ENCODE measurements at regions not wholly inside any gene's neighbourhood (a gene's known extent, or its start where the extent isn't known, plus 50 kb on each side); places are given as distances from the start of the nearest gene placed in this dataset.

DNA sequence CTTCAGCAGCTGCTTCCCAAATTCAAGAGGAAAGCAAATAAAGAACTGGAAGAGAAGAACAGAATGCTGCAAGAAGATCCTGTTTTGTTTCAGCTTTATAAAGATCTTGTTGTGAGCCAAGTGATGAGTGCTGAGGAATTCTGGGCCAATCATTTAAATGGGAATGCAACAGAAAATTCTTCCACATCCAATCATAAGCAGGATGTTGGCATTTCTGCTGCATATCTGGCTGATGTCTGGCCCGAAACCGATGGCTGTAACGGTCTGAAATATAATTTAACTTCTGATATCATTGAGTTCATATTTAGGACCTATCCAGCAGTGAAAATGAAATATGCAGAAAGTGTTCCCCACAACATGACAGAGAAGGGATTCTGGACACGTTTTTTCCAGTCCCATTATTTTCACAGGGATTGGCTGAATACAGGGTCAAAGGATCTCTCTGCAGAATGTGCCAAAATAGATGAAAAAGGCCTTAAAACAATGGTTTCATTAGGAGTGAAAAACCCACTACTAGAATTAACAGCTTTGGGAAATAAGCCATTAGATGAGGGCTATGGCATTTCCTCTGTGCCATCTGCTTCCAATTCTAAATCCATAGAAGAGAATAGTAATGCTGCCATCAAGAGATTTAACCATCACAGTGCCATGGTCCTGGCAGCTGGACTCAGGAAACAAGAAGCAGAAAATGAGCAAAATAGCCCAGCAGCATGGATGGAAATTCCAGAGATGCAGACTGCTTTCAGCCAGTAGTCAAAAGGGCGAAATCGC is 175.6 kb downstream of the MC4R start:
- intact Hi-C loops (cut with micrococcal nuclease; ENCODE audit: unreplicated experiment) (no loop called here), in situ Hi-C loops (cut with HindIII; ENCODE audit: extremely low pct_ligation_motif_present, low pct_unique_long_range_greater_than_20kb) (no loop called here)
- ChIA-PET CTCF (ENCODE audit: low intra/inter-chr PET ratio, low total read pairs) (no interaction called here), POLR2A (no interaction called here)
- Histone ChIP-seq H3K27ac (ENCODE audit: extremely low read length, insufficient read depth, low read length) (no peak overlapping the region), H3K79me2 (ENCODE audit: insufficient read depth, low read length) (no peaks in the 10 kb centered on the region), H3K4me2 (ENCODE audit: low read depth, low read length) (no peak overlapping the region), H3K9me3 (ENCODE audit: low read length) (no peaks in the 10 kb centered on the region), H3K4me3 (replicated peaks in 1 of 3; ENCODE audit: insufficient read depth in 1 of 3, low read depth in 2 of 3, low read length in 3 of 3) (no peak overlapping the region), H3K9ac (ENCODE audit: insufficient read depth, low read depth, low read length) (no peak overlapping the region), H3K27me3 (ENCODE audit: control insufficient read depth in 1 of 2, insufficient read depth in 2 of 2, low read length in 2 of 2) (no peaks in the 10 kb centered on the region), H3K4me1 (ENCODE audit: insufficient read depth, low read length) (no peaks in the 10 kb centered on the region), H4K20me1 (ENCODE audit: insufficient read depth, low read length) (no peaks in the 10 kb centered on the region), H3K36me3 (replicated peaks in 1 of 2; ENCODE audit: control insufficient read depth in 1 of 2, insufficient read depth in 2 of 2, low read length in 2 of 2) (no peaks in the 10 kb centered on the region), H2AFZ (ENCODE audit: low read length) (no peak overlapping the region)
- TF ChIP-seq HMGA1 (CRISPR knock-in tag; conservative IDR thresholded peaks at IDR 0.05) (no peak), TGIF2 (CRISPR knock-in tag; IDR thresholded peaks at IDR 0.05) (no peak), ZNF790 (CRISPR knock-in tag; IDR thresholded peaks at IDR 0.05; ENCODE audit: borderline replicate concordance) (no peak), ZNF720 (CRISPR knock-in tag; IDR thresholded peaks at IDR 0.05) (no peak), FOXM1 (CRISPR knock-in tag; IDR thresholded peaks at IDR 0.05) (no peak), MTF2 (CRISPR knock-in tag; IDR thresholded peaks at IDR 0.05; ENCODE audit: borderline replicate concordance) (no peak)
- TF ChIP-seq, protein P1, sequence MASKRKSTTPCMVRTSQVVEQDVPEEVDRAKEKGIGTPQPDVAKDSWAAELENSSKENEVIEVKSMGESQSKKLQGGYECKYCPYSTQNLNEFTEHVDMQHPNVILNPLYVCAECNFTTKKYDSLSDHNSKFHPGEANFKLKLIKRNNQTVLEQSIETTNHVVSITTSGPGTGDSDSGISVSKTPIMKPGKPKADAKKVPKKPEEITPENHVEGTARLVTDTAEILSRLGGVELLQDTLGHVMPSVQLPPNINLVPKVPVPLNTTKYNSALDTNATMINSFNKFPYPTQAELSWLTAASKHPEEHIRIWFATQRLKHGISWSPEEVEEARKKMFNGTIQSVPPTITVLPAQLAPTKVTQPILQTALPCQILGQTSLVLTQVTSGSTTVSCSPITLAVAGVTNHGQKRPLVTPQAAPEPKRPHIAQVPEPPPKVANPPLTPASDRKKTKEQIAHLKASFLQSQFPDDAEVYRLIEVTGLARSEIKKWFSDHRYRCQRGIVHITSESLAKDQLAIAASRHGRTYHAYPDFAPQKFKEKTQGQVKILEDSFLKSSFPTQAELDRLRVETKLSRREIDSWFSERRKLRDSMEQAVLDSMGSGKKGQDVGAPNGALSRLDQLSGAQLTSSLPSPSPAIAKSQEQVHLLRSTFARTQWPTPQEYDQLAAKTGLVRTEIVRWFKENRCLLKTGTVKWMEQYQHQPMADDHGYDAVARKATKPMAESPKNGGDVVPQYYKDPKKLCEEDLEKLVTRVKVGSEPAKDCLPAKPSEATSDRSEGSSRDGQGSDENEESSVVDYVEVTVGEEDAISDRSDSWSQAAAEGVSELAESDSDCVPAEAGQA (IDR thresholded peaks at IDR 0.05; ENCODE audit: low read depth) = no peak
- TF ChIP-seq, protein P1 (CRISPR knock-in tag; IDR thresholded peaks at IDR 0.05; ENCODE audit: borderline replicate concordance) = no peak
- TF ChIP-seq, protein P2, sequence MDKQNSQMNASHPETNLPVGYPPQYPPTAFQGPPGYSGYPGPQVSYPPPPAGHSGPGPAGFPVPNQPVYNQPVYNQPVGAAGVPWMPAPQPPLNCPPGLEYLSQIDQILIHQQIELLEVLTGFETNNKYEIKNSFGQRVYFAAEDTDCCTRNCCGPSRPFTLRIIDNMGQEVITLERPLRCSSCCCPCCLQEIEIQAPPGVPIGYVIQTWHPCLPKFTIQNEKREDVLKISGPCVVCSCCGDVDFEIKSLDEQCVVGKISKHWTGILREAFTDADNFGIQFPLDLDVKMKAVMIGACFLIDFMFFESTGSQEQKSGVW (CRISPR knock-in tag; IDR thresholded peaks at IDR 0.05; ENCODE audit: borderline replicate concordance) = no peak
- TF ChIP-seq, protein P3, sequence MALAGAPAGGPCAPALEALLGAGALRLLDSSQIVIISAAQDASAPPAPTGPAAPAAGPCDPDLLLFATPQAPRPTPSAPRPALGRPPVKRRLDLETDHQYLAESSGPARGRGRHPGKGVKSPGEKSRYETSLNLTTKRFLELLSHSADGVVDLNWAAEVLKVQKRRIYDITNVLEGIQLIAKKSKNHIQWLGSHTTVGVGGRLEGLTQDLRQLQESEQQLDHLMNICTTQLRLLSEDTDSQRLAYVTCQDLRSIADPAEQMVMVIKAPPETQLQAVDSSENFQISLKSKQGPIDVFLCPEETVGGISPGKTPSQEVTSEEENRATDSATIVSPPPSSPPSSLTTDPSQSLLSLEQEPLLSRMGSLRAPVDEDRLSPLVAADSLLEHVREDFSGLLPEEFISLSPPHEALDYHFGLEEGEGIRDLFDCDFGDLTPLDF (CRISPR knock-in tag; IDR thresholded peaks at IDR 0.05) = no peak
- no peak for ATAC-seq
- BruUV-seq (replicated peaks) = no TSS peak
- no peak for FAIRE-seq
- 5% methylated on average over 6 of the region's 6 CpGs for WGBS (ENCODE audit: low lambda C conversion rate)
- DNase-seq (ENCODE audit: low spot score) = no peak
